ENCODE measurements at regions not wholly inside any gene's neighbourhood (a gene's known extent, or its start where the extent isn't known, plus 50 kb on each side); places are given as distances from the start of the nearest gene placed in this dataset.

- Histone ChIP-seq H3K27ac (no peak overlapping the region), H3K9me3 (peaks cover 0 to 6% (median 0%) of the 10 kb centered on the region in 11 donors), H3K4me3 (no peak overlapping the region), H3K27me3 (no peaks in the 10 kb centered on the region), H3K36me3 (no peaks in the 10 kb centered on the region), H3K4me1 (peaks cover 0 to 15% (median 13%) of the 10 kb centered on the region in 9 donors)
- WGBS, 2 donors: 74 to 83% methylated on average over 2 of the region's 2 CpGs
- intact Hi-C loops (cut with DNase I): no loop called here
- no peak for TF ChIP-seq CTCF (IDR thresholded peaks at IDR 0.05)
- DNase-seq (no peak), ATAC-seq (no peak)
Observed at GRCh38 chr3:152742368-152743347, 92.3 kb upstream of the P2RY1 start.

- peaks cover 0 to 22% (median 13%) of the 10 kb centered on the region in 11 donors for H3K9me3 ChIP-seq
- no peak for DNase-seq
- no peak for ATAC-seq
- H3K4me3 ChIP-seq: no peak overlapping the region
- intact Hi-C loops (cut with DNase I): no loop called here
- no peak for TF ChIP-seq CTCF (IDR thresholded peaks at IDR 0.05)
- WGBS, 2 donors: 84 to 88% methylated on average over 1 of the region's 1 CpG
- H3K27me3 ChIP-seq: no peaks in the 10 kb centered on the region
- H3K27ac ChIP-seq: no peak overlapping the region
- no peaks in the 10 kb centered on the region for H3K4me1 ChIP-seq
- no peaks in the 10 kb centered on the region for H3K36me3 ChIP-seq
Observed at GRCh38 chr3:152745646-152746045, 89.3 kb upstream of the P2RY1 start.

- Histone ChIP-seq H3K9me3 (peaks cover 0 to 21% (median 10%) of the 10 kb centered on the region in 11 donors), H3K27ac (no peak overlapping the region), H3K36me3 (no peaks in the 10 kb centered on the region), H3K4me3 (no peak overlapping the region), H3K4me1 (no peaks in the 10 kb centered on the region), H3K27me3 (no peaks in the 10 kb centered on the region)
- DNase-seq: no peak
- intact Hi-C loops (cut with DNase I): no loop called here
- ATAC-seq: no peak
- WGBS, 2 donors: 84 to 93% methylated on average over 2 of the region's 2 CpGs
- no peak for TF ChIP-seq CTCF (IDR thresholded peaks at IDR 0.05)
Observed at GRCh38 chr3:152754303-152754702, 80.6 kb upstream of the P2RY1 start.

GRCh38 chr3:152756807-152757206, 78.1 kb upstream of the P2RY1 start:
- Histone ChIP-seq H3K4me3 (no peak overlapping the region), H3K27ac (no peak overlapping the region), H3K9me3 (no peaks in the 10 kb centered on the region), H3K4me1 (no peaks in the 10 kb centered on the region), H3K36me3 (no peaks in the 10 kb centered on the region), H3K27me3 (no peaks in the 10 kb centered on the region)
- ATAC-seq (no peak), DNase-seq (no peak)
- intact Hi-C loops (cut with DNase I): no loop called here
- no peak for TF ChIP-seq CTCF (IDR thresholded peaks at IDR 0.05)
